Colonic mucosa (tissue), 4 donors: ENCODE measurements at regions not wholly inside any gene's neighbourhood (a gene's known extent, or its start where the extent isn't known, plus 50 kb on each side); places are given as distances from the start of the nearest gene placed in this dataset.
A peak's percentile ranks its signal among the peaks of the same experiment; 100 is the strongest.

Experiments
- DNase-seq: peaks from one replicate; pipeline ENCODE4 v3.0.0-alpha.2; 2020
- H3K27ac ChIP-seq: fragments of 200-600 bp; one replicate; pipeline ENCODE4 v1.8.0; 2021
- H3K27me3 ChIP-seq: fragments of 200-600 bp; one replicate; pipeline ENCODE4 v1.8.0; 2021
- H3K36me3 ChIP-seq: fragments of 200-600 bp; one replicate; pipeline ENCODE4 v1.8.0; 2021
- H3K4me1 ChIP-seq: fragments of 200-600 bp; one replicate; pipeline ENCODE4 v1.8.0; 2021; ENCODE audit warnings: mild to moderate bottlenecking
- H3K4me3 ChIP-seq: fragments of 200-600 bp; one replicate; pipeline ENCODE4 v1.8.0; 2021
- H3K9ac ChIP-seq, 2 donors: one replicate each; pipeline ENCODE4 v1.7.0; 2013; ENCODE audit warnings: control low read depth in 2 of 2, low read depth in 2 of 2, low read length in 2 of 2
- H3K9me3 ChIP-seq: fragments of 200-600 bp; one replicate; pipeline ENCODE4 v1.8.0; 2021
- CTCF ChIP-seq: fragments of 200-600 bp; IDR thresholded peaks from one replicate; pipeline ENCODE4 v1.8.0; 2022; ENCODE audit warnings: antibody characterized with exemption, mild to moderate bottlenecking
- intact Hi-C: fragments of 100-400 bp; cut with DNase I; formaldehyde crosslinking; loops from one replicate; pipeline ENCODE4 v1.14.1; 2022
- donor health status: healthy.
- donor health status: DM: no; HTN: no; CAD: no.
- donor health status: DM: no; HTN: no; CAD: no.

- no peak for TF ChIP-seq CTCF
- intact Hi-C loops = no loop called here
- H3K36me3 ChIP-seq = no peaks in the 10 kb centered on the region
- H3K9ac ChIP-seq = no peak overlapping the region
- H3K27me3 ChIP-seq = no peaks in the 10 kb centered on the region
- H3K4me3 ChIP-seq = no peak overlapping the region
- no peaks in the 10 kb centered on the region for H3K4me1 ChIP-seq
- H3K27ac ChIP-seq = no peak overlapping the region
- no peaks in the 10 kb centered on the region for H3K9me3 ChIP-seq
- DNase-seq = no peak
Measured at GRCh38 chr11:38990841-38991240, 2392.8 kb upstream of the RAG2 start.

GRCh38 chr11:38990139-38990538 is 2392.1 kb upstream of the RAG2 start:
- Histone ChIP-seq H3K9me3 (no peaks in the 10 kb centered on the region), H3K27me3 (no peaks in the 10 kb centered on the region), H3K4me3 (no peak overlapping the region), H3K4me1 (no peaks in the 10 kb centered on the region), H3K9ac (no peak overlapping the region), H3K27ac (no peak overlapping the region), H3K36me3 (no peaks in the 10 kb centered on the region)
- intact Hi-C loops = no loop called here
- no peak for TF ChIP-seq CTCF
- DNase-seq = peak; percentile 33

- no peak overlapping the region for H3K27ac ChIP-seq
- H3K27me3 ChIP-seq = no peaks in the 10 kb centered on the region
- intact Hi-C loops = no loop called here
- no peaks in the 10 kb centered on the region for H3K4me1 ChIP-seq
- no peaks in the 10 kb centered on the region for H3K9me3 ChIP-seq
- no peaks in the 10 kb centered on the region for H3K36me3 ChIP-seq
- DNase-seq = no peak
- H3K4me3 ChIP-seq = no peak overlapping the region
- no peak for TF ChIP-seq CTCF
- H3K9ac ChIP-seq = no peak overlapping the region
Measured at GRCh38 chr11:38988908-38989307, 2390.9 kb upstream of the RAG2 start.

- Histone ChIP-seq H3K27ac (no peak overlapping the region), H3K4me1 (no peaks in the 10 kb centered on the region), H3K9me3 (no peaks in the 10 kb centered on the region), H3K4me3 (no peak overlapping the region), H3K27me3 (no peaks in the 10 kb centered on the region), H3K36me3 (no peaks in the 10 kb centered on the region), H3K9ac (no peak overlapping the region)
- no peak for TF ChIP-seq CTCF
- intact Hi-C loops = no loop called here
- no peak for DNase-seq
Measured at GRCh38 chr11:38972220-38972619, 2374.2 kb upstream of the RAG2 start.

- H3K27me3 ChIP-seq = no peaks in the 10 kb centered on the region
- TF ChIP-seq CTCF = no peak
- H3K4me3 ChIP-seq = no peak overlapping the region
- H3K9me3 ChIP-seq = no peaks in the 10 kb centered on the region
- no peak overlapping the region for H3K27ac ChIP-seq
- no peaks in the 10 kb centered on the region for H3K4me1 ChIP-seq
- no peak for DNase-seq
- H3K36me3 ChIP-seq = no peaks in the 10 kb centered on the region
- intact Hi-C loops = no loop called here
- H3K9ac ChIP-seq = no peak overlapping the region
Measured at GRCh38 chr11:38971141-38971540, 2373.1 kb upstream of the RAG2 start.

- no peak overlapping the region for H3K27ac ChIP-seq
- no peaks in the 10 kb centered on the region for H3K4me1 ChIP-seq
- intact Hi-C loops = no loop called here
- H3K9me3 ChIP-seq = no peaks in the 10 kb centered on the region
- DNase-seq = no peak
- no peaks in the 10 kb centered on the region for H3K36me3 ChIP-seq
- no peaks in the 10 kb centered on the region for H3K27me3 ChIP-seq
- no peak for TF ChIP-seq CTCF
- no peak overlapping the region for H3K4me3 ChIP-seq
- no peak overlapping the region for H3K9ac ChIP-seq
Measured at GRCh38 chr11:38968951-38969350, 2370.9 kb upstream of the RAG2 start.
